HG03571 (cell line): ENCODE measurements at regions not wholly inside any gene's neighbourhood (a gene's known extent, or its start where the extent isn't known, plus 50 kb on each side); places are given as distances from the start of the nearest gene placed in this dataset.

Experiments used
- ATAC-seq: cut with Tn5 transposase; IDR thresholded peaks from one replicate; pipeline ENCODE4 v1.9.1; 2021; ENCODE audit not compliant: unreplicated experiment

GRCh38 chr6:54632984-54633565 lies 213.5 kb upstream of the FAM83B start:
- no peak for ATAC-seq

DNA sequence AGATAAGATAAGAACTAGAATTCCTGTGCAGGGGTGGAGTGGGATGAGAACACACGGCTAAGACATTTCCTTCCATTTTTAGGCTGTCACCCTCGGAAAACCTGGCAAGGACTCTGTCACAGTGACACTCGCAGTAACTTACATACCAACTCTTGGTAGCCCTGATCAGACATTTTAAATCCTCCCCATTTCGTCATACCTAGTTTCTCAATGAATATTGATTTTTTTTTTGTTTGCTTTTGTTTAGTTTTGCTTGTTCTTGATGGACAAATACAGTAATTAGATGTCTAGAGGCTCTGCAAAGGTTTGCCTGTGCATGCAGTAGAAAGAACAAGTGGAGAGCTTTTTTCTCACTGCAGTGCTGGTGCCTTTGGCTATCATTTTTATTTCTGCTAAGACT lies 213.0 kb upstream of the FAM83B start:
- no peak for ATAC-seq

GRCh38 chr6:54640911-54641310 lies 205.7 kb upstream of the FAM83B start:
- no peak for ATAC-seq

GRCh38 chr6:54646069-54646950 lies 200.3 kb upstream of the FAM83B start:
- no peak for ATAC-seq

DNA sequence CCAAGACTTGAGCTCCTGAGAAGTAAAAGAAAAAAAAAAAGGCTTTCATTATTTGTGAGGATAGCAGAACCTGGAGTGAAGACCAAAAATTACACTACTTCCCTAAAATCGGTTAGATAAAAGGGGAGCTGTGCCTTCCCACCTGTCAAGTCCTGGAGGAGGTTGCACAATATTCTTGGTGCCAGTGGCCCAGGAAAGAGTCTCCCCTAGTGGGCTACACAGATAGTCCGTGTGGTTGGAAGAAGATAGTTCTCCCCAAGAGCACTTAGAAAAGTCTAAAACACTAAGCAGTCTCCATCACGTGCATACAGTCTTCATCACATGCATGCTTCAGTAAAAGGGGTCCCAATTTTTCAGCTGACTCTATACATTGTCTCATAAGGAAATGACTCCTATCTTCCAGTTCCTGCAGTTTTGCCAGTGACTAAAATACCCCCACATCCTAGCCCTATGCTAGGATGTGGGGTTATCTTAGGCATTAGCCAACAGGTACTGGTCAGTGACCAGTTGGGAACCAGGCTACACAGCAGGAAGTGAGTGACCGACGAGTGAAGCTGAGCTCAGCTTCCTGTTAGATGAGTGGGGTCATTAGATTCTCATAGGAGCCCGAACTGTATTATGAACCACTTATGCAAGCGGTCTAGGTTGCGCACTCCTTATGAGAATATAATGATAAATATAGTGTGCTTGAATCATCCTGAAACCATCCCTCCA lies 199.5 kb upstream of the FAM83B start:
- ATAC-seq = no peak

DNA sequence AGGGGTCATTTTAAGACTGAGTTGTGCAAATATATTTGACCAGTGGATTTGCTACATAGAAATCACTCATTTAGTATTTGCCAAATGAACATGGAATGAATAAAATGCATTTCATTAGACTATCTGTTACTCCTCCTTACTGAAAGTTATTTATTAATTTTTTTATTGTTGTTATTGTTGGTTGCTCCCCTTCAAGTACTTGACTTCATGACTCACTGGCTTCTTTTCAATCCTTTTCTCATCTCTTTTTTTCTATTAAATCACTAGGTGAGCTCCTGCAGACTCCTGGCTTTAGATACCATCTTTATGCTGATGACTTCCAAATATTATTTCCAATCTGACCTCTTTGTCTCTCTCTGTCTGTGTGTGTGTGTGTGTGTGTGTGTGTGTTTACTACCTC lies 192.2 kb upstream of the FAM83B start:
- no peak for ATAC-seq

GRCh38 chr6:54655162-54655561 lies 191.4 kb upstream of the FAM83B start:
- no peak for ATAC-seq

DNA sequence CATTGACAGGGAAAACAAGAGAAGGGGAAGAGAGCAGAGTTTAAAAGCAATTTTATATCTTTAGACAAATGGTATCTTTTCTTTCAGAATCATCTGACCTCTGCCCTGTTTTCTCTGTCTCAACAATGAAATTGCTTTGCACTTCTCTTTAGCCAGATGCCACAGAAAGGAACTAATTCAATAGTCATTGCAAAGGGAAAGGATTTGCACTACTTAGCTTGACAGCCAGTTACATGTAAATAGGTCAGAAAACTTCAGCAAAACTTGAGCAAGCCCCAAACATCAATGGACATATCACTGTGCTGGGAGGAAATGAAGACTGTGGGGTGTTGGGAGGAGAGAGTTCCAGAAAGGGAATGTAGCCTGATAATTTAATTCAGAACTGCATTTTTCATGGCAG lies 181.3 kb upstream of the FAM83B start:
- ATAC-seq = no peak

DNA sequence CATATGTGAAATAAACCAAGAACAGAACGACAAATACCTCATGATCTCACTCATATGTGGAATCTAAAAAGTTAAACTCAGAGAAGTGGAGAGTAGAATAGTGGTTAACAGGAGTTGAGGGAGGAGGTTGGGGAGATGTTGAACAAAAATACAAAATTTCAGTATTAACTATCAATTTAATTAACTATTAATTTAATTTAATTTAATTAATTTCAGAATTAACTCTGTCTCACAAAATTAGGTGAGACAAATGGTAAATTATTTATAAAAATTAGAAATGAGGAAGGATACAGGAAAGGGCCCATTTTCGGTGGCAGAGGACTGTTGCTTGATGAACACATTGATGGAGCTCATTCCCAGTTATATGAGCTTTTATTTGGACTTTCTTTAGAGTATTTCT lies 166.0 kb upstream of the FAM83B start:
- ATAC-seq = no peak

DNA sequence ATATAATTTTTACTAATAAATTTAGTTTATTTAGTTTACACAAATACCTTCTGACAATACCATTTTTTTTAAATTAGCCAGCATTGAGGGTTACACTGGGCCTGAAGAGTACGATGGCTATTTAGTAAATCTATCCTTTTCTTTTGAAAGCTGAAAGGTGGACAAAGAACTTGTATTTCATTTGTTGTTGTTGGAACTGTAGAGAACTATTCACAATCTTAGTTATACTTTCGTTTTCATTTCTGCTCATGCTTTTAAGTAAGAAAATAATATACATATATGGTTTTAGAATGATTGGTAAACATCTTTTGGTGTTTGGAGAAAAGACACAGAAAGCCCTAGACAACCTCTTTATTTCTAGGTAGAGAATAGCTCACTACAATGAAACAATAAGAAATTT lies 165.3 kb upstream of the FAM83B start:
- no peak for ATAC-seq

GRCh38 chr6:54681987-54682386 lies 164.6 kb upstream of the FAM83B start:
- no peak for ATAC-seq

GRCh38 chr6:54689620-54690019 lies 157.0 kb upstream of the FAM83B start:
- ATAC-seq = no peak

DNA sequence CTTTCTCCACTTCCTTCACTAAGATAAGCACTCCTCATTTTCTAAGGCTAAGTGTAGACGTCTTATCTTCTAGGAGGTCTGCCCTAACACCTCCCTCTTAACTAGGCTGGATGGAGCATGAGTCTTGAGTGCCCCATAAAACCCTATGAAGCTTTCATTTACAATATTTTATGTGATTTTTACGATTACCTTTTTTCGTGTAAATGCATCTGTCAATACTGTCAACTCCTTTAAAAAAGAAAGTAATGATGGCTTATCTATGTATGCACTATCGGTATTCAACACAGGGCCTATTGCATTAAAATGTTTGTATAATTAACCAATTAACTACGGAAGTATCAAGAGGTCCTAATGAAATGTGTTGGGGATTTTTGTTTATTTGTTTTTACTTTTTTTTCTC lies 156.0 kb upstream of the FAM83B start:
- no peak for ATAC-seq

DNA sequence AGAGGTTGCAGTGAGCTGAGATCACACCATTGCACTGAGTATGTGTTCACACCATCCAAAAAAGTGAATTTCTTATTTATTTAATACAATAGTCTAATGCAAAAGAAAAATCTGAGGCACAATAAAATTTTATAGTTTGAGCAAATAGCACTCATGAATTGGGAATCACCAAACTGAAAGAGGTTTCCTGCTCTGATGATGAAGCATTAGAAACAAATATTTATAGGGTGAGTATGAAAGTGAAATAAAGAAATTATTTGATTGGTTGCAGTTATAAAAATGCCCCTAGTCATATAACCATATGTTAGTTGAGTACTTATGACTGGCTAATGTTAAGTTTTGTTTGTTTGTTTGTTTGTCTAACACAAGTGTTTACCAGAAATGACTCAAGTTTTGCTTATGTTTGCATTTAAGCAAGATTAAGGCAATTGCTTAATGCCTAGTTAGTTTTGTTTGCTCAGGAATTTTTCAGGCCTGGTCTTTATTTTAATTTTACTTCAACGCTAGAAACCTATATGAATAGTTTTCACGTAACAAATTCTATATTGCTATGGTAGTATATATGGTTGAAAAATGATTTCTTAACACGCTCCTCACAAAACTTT lies 151.5 kb upstream of the FAM83B start:
- no peak for ATAC-seq

GRCh38 chr6:54695815-54696214 lies 150.8 kb upstream of the FAM83B start:
- no peak for ATAC-seq

DNA sequence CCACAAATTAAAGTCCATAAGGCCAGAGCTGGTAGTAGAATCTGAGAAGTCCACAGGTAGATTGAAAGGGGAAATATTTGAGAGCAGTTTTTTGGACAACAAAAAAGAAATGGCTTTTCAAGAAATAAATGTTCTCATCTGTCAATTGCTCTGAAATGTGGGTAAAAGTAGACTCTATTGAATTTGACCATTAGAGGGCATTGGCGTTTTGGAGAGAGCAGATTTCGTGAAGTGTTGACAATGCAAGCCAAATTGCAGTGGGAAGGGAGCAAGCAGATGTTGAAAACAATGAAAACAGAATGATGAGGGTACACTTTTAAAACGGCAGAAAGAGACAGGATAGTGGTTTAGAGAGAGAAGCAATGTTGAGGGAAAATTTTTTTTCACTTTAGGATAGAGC lies 149.1 kb upstream of the FAM83B start:
- no peak for ATAC-seq

DNA sequence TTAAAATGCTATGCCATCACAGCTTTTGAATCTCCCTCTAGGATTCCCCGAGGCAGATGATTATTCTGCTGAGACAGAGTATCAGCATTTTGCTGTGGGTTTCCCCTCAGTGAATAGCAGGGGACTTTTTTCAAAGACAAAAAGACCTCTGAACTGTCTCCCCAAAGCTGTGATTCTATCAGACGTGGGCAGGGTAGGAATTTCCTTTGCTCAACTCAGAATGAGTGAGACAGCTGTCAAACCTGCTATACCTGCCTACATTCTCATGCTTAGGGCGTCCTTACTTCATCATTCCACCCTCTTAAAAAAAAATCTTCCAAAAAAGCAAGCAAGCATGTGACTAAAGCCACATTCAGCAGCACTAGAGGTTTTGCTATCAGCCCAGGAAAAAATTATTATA lies 147.6 kb upstream of the FAM83B start:
- no peak for ATAC-seq

DNA sequence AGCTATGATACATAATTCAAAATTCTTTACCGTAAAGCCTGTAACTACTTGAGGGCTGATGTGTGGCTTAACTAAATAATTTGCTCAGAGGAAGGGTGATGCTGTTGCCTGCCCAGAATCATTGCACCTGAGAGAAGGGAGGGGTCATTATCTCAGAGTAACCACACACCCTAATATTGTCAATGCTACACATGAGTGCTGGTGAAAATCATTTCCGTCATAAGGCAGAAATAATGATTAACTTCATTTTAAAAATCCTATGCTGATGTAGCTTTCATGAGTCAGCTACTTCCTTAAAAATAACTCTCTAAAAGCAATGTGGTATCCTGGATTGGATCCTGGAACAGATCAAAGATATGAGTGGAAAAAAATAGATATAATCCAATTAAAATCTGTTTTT lies 146.4 kb upstream of the FAM83B start:
- ATAC-seq = no peak

- ATAC-seq = no peak
Observed at GRCh38 chr6:54702772-54703171, 143.8 kb upstream of the FAM83B start.

GRCh38 chr6:54706391-54706790 lies 140.2 kb upstream of the FAM83B start:
- ATAC-seq = no peak

- no peak for ATAC-seq
Observed at GRCh38 chr6:54706844-54707605, 139.5 kb upstream of the FAM83B start.
